Stomach (tissue), 8 donors: ENCODE measurements at regions not wholly inside any gene's neighbourhood (a gene's known extent, or its start where the extent isn't known, plus 50 kb on each side); places are given as distances from the start of the nearest gene placed in this dataset.

Experiments used
- DNase-seq, 2 donors: peaks; one replicate each; pipeline versions ENCODE4 v3.0.0 to v3.0.0-alpha.2; 2013 to 2019
- H3K27ac ChIP-seq, 5 donors: fragments of 200-600 bp in 4 of 5; sonication (generic) in 4 of 5; one replicate each; pipeline ENCODE4 v1.5.1; 2013 to 2019; ENCODE audit warnings: mild to moderate bottlenecking in 1 of 5, moderate library complexity in 1 of 5
- H3K27me3 ChIP-seq, 3 donors: fragments of 200-600 bp; sonication (generic); one replicate each; pipeline ENCODE4 v1.5.1; 2017 to 2019; ENCODE audit warnings: mixed run types in 1 of 3
- H3K36me3 ChIP-seq, 4 donors: fragments of 200-600 bp; sonication (generic); 1 replicate in 3 of 4; 2 replicates in 1 of 4; pipeline ENCODE4 v1.5.1; 2016 to 2019
- H3K4me1 ChIP-seq, 4 donors: fragments of 200-600 bp; sonication (generic); one replicate each; pipeline ENCODE4 v1.5.1; 2016 to 2019
- H3K4me3 ChIP-seq, 4 donors: fragments of 200-600 bp; sonication (generic) in 3 of 4; one replicate each; pipeline ENCODE4 v1.5.1; 2016 to 2019; ENCODE audit warnings: mild to moderate bottlenecking in 1 of 4
- H3K9me3 ChIP-seq, 4 donors: fragments of 200-600 bp; sonication (generic); one replicate each; pipeline ENCODE4 v1.5.1; 2016 to 2019
- CTCF ChIP-seq, 7 experiments: fragments of 450-650 bp in 4 of 7; fragments of 200-600 bp in 3 of 7; sonication (generic) in 3 of 7; IDR thresholded peaks; one replicate each; pipeline ENCODE4 v1.5.1; 2016 to 2019; ENCODE audit warnings: antibody characterized with exemption in 7 of 7, control low read depth in 2 of 7, mild to moderate bottlenecking in 1 of 7
- EP300 ChIP-seq: sonication (generic); formaldehyde crosslinking; IDR thresholded peaks from one replicate; pipeline ENCODE4 v1.6.1; 2017; ENCODE audit warnings: antibody characterized with exemption
- POLR2A ChIP-seq, 4 donors: fragments of 450-650 bp; IDR thresholded peaks; one replicate each; pipeline ENCODE4 v1.6.1; 2016; ENCODE audit warnings: antibody characterized with exemption in 4 of 4, control low read depth in 2 of 4, mild to moderate bottlenecking in 1 of 4, moderate library complexity in 1 of 4
- POLR2AphosphoS5 ChIP-seq, 3 donors: sonication (generic); formaldehyde crosslinking; IDR thresholded peaks; one replicate each; pipeline ENCODE4 v1.6.1; 2016; ENCODE audit warnings: antibody characterized with exemption in 3 of 3
- WGBS, 5 donors: extraction: QIAGEN DNeasy Blood & Tissue Kit in 3 of 5; methylation state at CpG; one replicate each; pipeline versions ENCODE4 v1.1.5 to v1.1.7; 2013 to 2018; 5-methylcytosine and 5-hydroxymethylcytosine counted together
- intact Hi-C: fragments of 100-400 bp; cut with DNase I; formaldehyde crosslinking; loops from one replicate; pipeline ENCODE4 v1.15.1; 2023; ENCODE audit warnings: low total_unique reads
- donor health status: healthy with polysubstance abuse.
- donor health status: Bipolar disorder and iron deficiency.
- donor health status: healthy.

DNA sequence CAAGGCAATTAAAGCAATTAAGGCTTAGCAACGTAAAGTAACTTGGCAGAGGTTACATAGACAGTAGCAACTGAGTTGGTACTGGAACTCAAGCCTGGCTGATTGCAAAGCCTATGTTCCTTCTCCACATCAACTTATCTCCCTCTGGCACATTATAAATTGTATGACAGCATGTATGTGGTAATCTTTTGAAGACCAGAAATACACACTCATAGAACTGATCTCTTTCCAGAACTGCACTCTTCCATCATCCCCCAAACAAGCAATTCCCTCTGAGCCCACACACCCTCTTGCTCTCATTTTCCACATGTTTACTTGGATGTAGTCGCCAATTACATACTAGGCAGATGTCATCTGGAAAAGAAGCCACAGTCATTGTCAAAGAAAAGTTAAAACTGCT is 502.2 kb downstream of the PLPP3 start:
- peaks cover 0 to 21% (median 0%) of the 10 kb centered on the region in 4 donors for H3K4me1 ChIP-seq
- H3K4me3 ChIP-seq = no peak overlapping the region
- 41 to 61% (median 61%) methylated on average over 2 of the region's 2 CpGs for WGBS, 5 donors
- peak overlapping the region in 1 of 5 donors; percentile 23 for H3K27ac ChIP-seq
- H3K27me3 ChIP-seq = no peaks in the 10 kb centered on the region
- no peak for TF ChIP-seq CTCF (IDR thresholded peaks at IDR 0.05)
- TF ChIP-seq POLR2A (IDR thresholded peaks at IDR 0.05) = no peak
- TF ChIP-seq EP300 = no peak
- peak in 1 of 3 donors; percentile 22 for TF ChIP-seq POLR2AphosphoS5 (IDR thresholded peaks at IDR 0.05)
- DNase-seq = peak in 1 of 2 donors; percentile 30
- intact Hi-C loops = no loop called here
- no peaks in the 10 kb centered on the region for H3K9me3 ChIP-seq
- no peaks in the 10 kb centered on the region for H3K36me3 ChIP-seq

DNA sequence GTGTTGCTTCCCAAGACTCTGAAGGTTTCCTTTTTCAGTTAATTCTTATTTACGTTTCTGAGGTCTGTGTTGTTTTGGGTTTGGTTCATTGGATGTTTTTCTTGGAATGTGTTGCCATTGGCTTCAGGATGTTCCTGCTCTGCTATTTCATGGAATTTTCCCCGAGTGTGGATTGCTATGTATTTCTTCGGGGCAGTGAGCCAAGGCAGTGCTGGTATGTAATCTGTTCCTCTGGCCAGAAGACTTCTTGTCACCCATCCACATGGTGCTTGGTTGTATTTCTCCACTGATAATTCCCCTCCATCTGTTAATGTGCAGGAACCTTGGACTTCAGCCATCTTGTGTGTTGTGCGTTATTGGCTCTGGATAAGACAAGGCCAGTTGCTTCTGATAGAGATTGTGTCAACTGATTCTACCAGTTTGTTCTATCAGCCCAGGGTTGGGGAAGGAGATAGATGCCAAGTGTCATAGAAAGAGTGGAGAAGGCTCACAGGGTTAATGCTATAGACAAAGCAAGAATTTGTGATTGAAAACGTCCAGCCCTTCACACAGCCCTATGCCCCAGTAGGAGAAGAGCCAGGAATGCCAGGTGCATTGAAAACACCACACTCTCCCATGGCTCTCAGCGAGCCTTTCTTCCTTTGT is 505.2 kb downstream of the PLPP3 start:
- intact Hi-C loops = no loop called here
- Histone ChIP-seq H3K27me3 (no peaks in the 10 kb centered on the region), H3K9me3 (no peaks in the 10 kb centered on the region), H3K4me3 (no peak overlapping the region), H3K27ac (peak overlapping the region in 4 of 5 donors; percentile 13 to 54 (median 46)), H3K36me3 (no peaks in the 10 kb centered on the region), H3K4me1 (peaks cover 0 to 21% (median 0%) of the 10 kb centered on the region in 4 donors)
- TF ChIP-seq CTCF (IDR thresholded peaks at IDR 0.05) (no peak), EP300 (no peak), POLR2A (IDR thresholded peaks at IDR 0.05) (no peak), POLR2AphosphoS5 (IDR thresholded peaks at IDR 0.05) (peak; percentile 29 to 68 (median 64))
- DNase-seq = peak; percentile 63 to 78
- WGBS, 5 donors = 27 to 51% (median 43%) methylated on average over 6 of the region's 6 CpGs

DNA sequence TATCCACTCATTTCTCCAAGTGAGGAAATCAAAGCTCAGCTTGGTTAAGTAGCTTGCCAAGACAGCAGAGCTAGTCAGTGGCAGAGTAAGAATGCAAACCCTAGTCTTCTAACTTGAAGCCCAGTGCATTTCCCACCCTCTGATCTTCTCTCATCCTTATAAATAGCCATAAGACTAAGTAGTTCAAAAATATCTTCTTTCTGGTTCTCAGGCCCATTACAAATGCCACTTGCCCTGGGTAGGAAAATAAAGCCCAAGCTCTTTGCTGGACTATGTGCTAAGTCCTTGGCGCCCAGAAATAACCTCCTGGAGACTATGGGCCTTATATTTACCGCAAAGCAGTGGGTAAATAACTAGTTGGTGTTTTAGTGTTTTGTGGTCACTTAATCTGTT is 505.8 kb downstream of the PLPP3 start:
- 66 to 78% (median 70%) methylated on average over 2 of the region's 2 CpGs for WGBS, 5 donors
- H3K27ac ChIP-seq = peak overlapping the region in 4 of 5 donors; percentile 35 to 54 (median 46)
- DNase-seq = no peak
- H3K4me1 ChIP-seq = peaks cover 0 to 21% (median 0%) of the 10 kb centered on the region in 4 donors
- H3K9me3 ChIP-seq = no peaks in the 10 kb centered on the region
- H3K4me3 ChIP-seq = no peak overlapping the region
- intact Hi-C loops = no loop called here
- H3K27me3 ChIP-seq = no peaks in the 10 kb centered on the region
- no peaks in the 10 kb centered on the region for H3K36me3 ChIP-seq
- TF ChIP-seq POLR2AphosphoS5 (IDR thresholded peaks at IDR 0.05) = no peak
- TF ChIP-seq POLR2A (IDR thresholded peaks at IDR 0.05) = no peak
- no peak for TF ChIP-seq CTCF (IDR thresholded peaks at IDR 0.05)
- TF ChIP-seq EP300 = no peak

DNA sequence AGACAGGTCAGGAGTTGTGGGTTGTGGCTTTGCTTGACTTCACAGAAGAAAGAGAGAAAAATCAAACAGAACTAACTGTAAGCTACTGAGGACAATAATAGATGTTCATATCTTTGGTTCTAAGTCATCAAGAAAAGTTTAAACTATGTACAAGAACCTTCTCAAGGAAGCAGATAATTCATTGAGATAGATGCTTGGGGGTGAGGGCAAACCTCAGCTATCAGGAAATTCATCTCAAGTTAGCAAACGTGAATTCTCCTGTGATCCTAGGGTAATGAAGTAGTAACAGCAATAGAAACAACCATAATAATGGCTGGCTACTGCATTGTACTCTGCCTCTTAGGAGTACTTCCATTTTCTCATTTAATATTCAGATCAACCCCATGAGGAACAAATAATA is 506.2 kb downstream of the PLPP3 start:
- Histone ChIP-seq H3K27me3 (no peaks in the 10 kb centered on the region), H3K9me3 (no peaks in the 10 kb centered on the region), H3K27ac (peak overlapping the region in 4 of 5 donors; percentile 35 to 54 (median 46)), H3K36me3 (no peaks in the 10 kb centered on the region), H3K4me1 (peaks cover 0 to 21% (median 0%) of the 10 kb centered on the region in 4 donors), H3K4me3 (no peak overlapping the region)
- intact Hi-C loops = no loop called here
- 35 to 53% (median 42%) methylated on average over 1 of the region's 1 CpG for WGBS, 5 donors
- TF ChIP-seq POLR2AphosphoS5 (IDR thresholded peaks at IDR 0.05) (no peak), CTCF (IDR thresholded peaks at IDR 0.05) (no peak), POLR2A (IDR thresholded peaks at IDR 0.05) (no peak), EP300 (no peak)
- no peak for DNase-seq
